ENCODE measurements at regions not wholly inside any gene's neighbourhood (a gene's known extent, or its start where the extent isn't known, plus 50 kb on each side); places are given as distances from the start of the nearest gene placed in this dataset.

- no peak for TF ChIP-seq CTCF (IDR thresholded peaks at IDR 0.05)
- no peak for TF ChIP-seq POLR2A (IDR thresholded peaks at IDR 0.05)
- no peak for TF ChIP-seq POLR2AphosphoS5 (IDR thresholded peaks at IDR 0.05)
- TF ChIP-seq EP300 (IDR thresholded peaks at IDR 0.05; ENCODE audit: low read depth), result no peak
These were observed 1191.1 kb upstream of the MIR17HG start for GRCh38 chr13:90156390-90156789.
